Activated T-helper 17 cell treated with anti-CD3 and anti-CD28 coated beads, Interleukin-2, amount 50 U/mL, for 72 hours (primary cell): ENCODE measurements at regions not wholly inside any gene's neighbourhood (a gene's known extent, or its start where the extent isn't known, plus 50 kb on each side); places are given as distances from the start of the nearest gene placed in this dataset.
A peak's percentile ranks its signal among the peaks of the same experiment; 100 is the strongest.

Experiments used
- ATAC-seq: fragments of 150-1000 bp; cut with Tn5 transposase; replicated peaks from 2 replicates; pipeline ENCODE4 v1.10.0; 2021; ENCODE audit warnings: mild to moderate bottlenecking, moderate library complexity
- H3K27ac Mint-ChIP-seq: one replicate; pipeline ENCODE4 v1.8.0; 2022; ENCODE audit warnings: mixed read lengths
- H3K27me3 Mint-ChIP-seq: one replicate; pipeline ENCODE4 v1.8.0; 2022; ENCODE audit warnings: mixed read lengths
- H3K36me3 Mint-ChIP-seq: one replicate; pipeline ENCODE4 v1.8.0; 2022; ENCODE audit warnings: low read depth, mild to moderate bottlenecking, mixed read lengths
- H3K4me1 Mint-ChIP-seq: one replicate; pipeline ENCODE4 v1.8.0; 2022; ENCODE audit warnings: mixed read lengths
- H3K4me3 Mint-ChIP-seq: one replicate; pipeline ENCODE4 v1.8.0; 2022; ENCODE audit warnings: mild to moderate bottlenecking, mixed read lengths
- H3K9me3 Mint-ChIP-seq: one replicate; pipeline ENCODE4 v1.8.0; 2022; ENCODE audit warnings: mixed read lengths

DNA sequence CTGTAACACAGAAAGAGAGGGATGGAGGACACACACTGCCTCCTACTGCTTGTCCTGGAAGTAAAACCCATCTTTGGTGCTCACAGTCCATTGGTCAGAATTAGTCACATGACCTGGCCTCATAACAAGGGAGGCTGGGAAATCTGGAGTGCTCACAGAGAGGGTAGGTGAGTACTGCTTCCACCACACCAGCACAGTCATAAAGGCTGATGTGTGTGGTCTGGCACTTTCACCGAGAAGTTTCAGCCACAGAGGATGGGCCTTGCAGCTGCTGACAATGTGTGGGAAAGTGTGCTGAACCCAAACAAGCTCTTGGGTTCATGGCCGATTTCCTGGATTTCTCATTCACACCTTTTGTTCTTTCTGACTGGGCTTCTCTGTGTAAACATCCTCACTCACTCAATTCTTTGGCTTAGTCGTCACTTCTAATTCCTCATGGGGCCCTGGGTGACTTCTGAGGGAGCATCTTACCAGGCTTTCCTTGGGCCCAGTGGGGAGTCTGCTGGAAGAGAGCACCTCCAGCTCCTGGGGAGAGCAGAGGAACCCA is 100.7 kb downstream of the ASB7 start:
- H3K27me3 Mint-ChIP-seq = peaks cover 22% of the 10 kb centered on the region
- H3K27ac Mint-ChIP-seq = no peak overlapping the region
- ATAC-seq = peak; percentile 98
- H3K36me3 Mint-ChIP-seq = no peaks in the 10 kb centered on the region
- H3K4me3 Mint-ChIP-seq = no peak overlapping the region
- H3K4me1 Mint-ChIP-seq = no peaks in the 10 kb centered on the region
- no peaks in the 10 kb centered on the region for H3K9me3 Mint-ChIP-seq

DNA sequence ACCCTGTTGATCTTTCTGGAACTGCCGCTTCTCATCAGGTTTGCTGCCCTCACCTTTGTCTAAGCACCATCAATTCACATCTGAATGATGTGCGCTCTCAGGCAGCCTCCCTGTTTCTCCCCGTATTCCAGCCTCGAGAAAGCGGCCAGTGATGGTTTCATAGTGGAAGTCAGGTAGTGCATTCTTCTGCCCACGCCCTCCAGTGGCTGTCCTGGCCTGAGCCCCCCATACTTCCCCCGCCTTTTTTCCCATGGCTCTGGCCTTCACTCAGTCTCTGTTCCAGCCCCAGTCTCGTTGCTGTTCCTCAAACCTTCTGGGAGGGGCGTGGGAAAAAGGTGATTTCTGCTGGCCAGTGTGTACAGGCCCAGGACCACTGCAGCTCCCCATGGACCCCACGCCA is 101.3 kb downstream of the ASB7 start:
- H3K4me1 Mint-ChIP-seq = no peaks in the 10 kb centered on the region
- no peak for ATAC-seq
- H3K27ac Mint-ChIP-seq = no peak overlapping the region
- H3K36me3 Mint-ChIP-seq = no peaks in the 10 kb centered on the region
- peaks cover 18% of the 10 kb centered on the region for H3K27me3 Mint-ChIP-seq
- no peaks in the 10 kb centered on the region for H3K9me3 Mint-ChIP-seq
- no peak overlapping the region for H3K4me3 Mint-ChIP-seq

- H3K27ac Mint-ChIP-seq = no peak overlapping the region
- H3K4me3 Mint-ChIP-seq = no peak overlapping the region
- H3K9me3 Mint-ChIP-seq = peaks cover under 1% of the 10 kb centered on the region
- no peaks in the 10 kb centered on the region for H3K36me3 Mint-ChIP-seq
- H3K27me3 Mint-ChIP-seq = peaks cover 18% of the 10 kb centered on the region
- ATAC-seq = no peak
- no peaks in the 10 kb centered on the region for H3K4me1 Mint-ChIP-seq
Measured at GRCh38 chr15:100704281-100705055, 102.1 kb downstream of the ASB7 start.

GRCh38 chr15:100705065-100705464 is 102.7 kb downstream of the ASB7 start:
- ATAC-seq = no peak
- Mint-ChIP-seq H3K36me3 (no peaks in the 10 kb centered on the region), H3K9me3 (peaks cover 7% of the 10 kb centered on the region), H3K27ac (no peak overlapping the region), H3K4me3 (no peak overlapping the region), H3K4me1 (peaks cover 4% of the 10 kb centered on the region), H3K27me3 (peaks cover 18% of the 10 kb centered on the region)

GRCh38 chr15:100705841-100706240 is 103.5 kb downstream of the ASB7 start:
- Mint-ChIP-seq H3K27me3 (peaks cover 18% of the 10 kb centered on the region), H3K4me3 (no peak overlapping the region), H3K36me3 (no peaks in the 10 kb centered on the region), H3K9me3 (peaks cover 8% of the 10 kb centered on the region), H3K27ac (no peak overlapping the region), H3K4me1 (peaks cover 6% of the 10 kb centered on the region)
- no peak for ATAC-seq

DNA sequence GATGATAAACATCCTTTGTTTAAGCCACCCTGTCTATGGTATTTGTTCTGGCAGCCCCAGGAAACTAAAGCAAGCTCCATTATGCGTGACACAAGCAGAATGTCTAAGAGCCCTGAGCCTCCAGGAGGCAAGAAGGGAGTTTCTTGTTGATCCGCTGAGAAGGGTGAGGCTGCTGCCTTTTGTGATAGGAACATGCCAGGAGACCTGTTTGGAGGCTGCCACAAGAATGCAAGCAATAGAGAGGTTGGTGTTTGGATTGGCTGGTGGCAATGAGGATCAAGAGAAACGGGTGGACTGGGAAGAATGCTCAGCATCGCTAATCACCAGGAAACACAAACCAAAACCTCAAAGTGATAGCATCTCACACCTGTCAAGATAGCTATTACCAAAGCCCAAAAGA is 104.8 kb downstream of the ASB7 start:
- Mint-ChIP-seq H3K9me3 (peaks cover 8% of the 10 kb centered on the region), H3K36me3 (no peaks in the 10 kb centered on the region), H3K4me3 (no peak overlapping the region), H3K27ac (no peak overlapping the region), H3K27me3 (peaks cover 12% of the 10 kb centered on the region), H3K4me1 (peaks cover 6% of the 10 kb centered on the region)
- no peak for ATAC-seq

DNA sequence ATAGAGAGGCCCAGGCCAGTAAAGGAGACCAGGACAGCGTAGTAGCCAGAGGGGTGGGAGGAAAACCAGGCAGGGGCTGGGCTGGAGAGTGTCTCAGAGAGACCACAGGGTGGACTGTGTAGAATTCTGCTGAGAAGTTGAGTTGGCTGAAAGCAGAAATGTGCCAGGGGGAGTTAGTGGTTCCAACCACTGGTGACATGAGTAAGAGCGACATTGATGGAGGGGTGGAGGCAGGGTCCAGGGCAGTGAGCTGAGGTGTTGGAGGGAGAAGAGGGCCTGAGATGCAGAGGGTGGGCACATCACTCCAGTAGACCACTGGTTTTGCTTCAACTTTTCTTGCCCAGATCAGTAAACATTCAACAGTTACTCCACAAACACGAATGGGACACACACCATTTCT is 106.5 kb downstream of the ASB7 start:
- Mint-ChIP-seq H3K9me3 (peaks cover 8% of the 10 kb centered on the region), H3K4me3 (no peak overlapping the region), H3K36me3 (no peaks in the 10 kb centered on the region), H3K27ac (no peak overlapping the region), H3K4me1 (peaks cover 6% of the 10 kb centered on the region), H3K27me3 (peaks cover 12% of the 10 kb centered on the region)
- no peak for ATAC-seq

GRCh38 chr15:100710222-100710621 is 107.8 kb downstream of the ASB7 start:
- H3K27ac Mint-ChIP-seq = no peak overlapping the region
- peaks cover 6% of the 10 kb centered on the region for H3K4me1 Mint-ChIP-seq
- H3K4me3 Mint-ChIP-seq = no peak overlapping the region
- peaks cover 4% of the 10 kb centered on the region for H3K27me3 Mint-ChIP-seq
- H3K9me3 Mint-ChIP-seq = peaks cover 8% of the 10 kb centered on the region
- ATAC-seq = no peak
- H3K36me3 Mint-ChIP-seq = no peaks in the 10 kb centered on the region

- H3K27ac Mint-ChIP-seq = no peak overlapping the region
- H3K9me3 Mint-ChIP-seq = peaks cover 8% of the 10 kb centered on the region
- no peak for ATAC-seq
- peaks cover 6% of the 10 kb centered on the region for H3K4me1 Mint-ChIP-seq
- H3K36me3 Mint-ChIP-seq = no peaks in the 10 kb centered on the region
- H3K27me3 Mint-ChIP-seq = peaks cover 3% of the 10 kb centered on the region
- no peak overlapping the region for H3K4me3 Mint-ChIP-seq
Measured at GRCh38 chr15:100710744-100711515, 108.5 kb downstream of the ASB7 start.

- Mint-ChIP-seq H3K36me3 (no peaks in the 10 kb centered on the region), H3K27me3 (peaks cover 4% of the 10 kb centered on the region), H3K4me3 (no peak overlapping the region), H3K4me1 (peaks cover 6% of the 10 kb centered on the region), H3K9me3 (peaks cover 8% of the 10 kb centered on the region), H3K27ac (no peak overlapping the region)
- no peak for ATAC-seq
Measured at GRCh38 chr15:100711516-100712021, 109.2 kb downstream of the ASB7 start.

GRCh38 chr15:100712226-100712625 is 109.8 kb downstream of the ASB7 start:
- peaks cover 10% of the 10 kb centered on the region for H3K27me3 Mint-ChIP-seq
- no peak overlapping the region for H3K27ac Mint-ChIP-seq
- no peak overlapping the region for H3K4me3 Mint-ChIP-seq
- peaks cover 6% of the 10 kb centered on the region for H3K4me1 Mint-ChIP-seq
- ATAC-seq = no peak
- H3K36me3 Mint-ChIP-seq = no peaks in the 10 kb centered on the region
- peaks cover 8% of the 10 kb centered on the region for H3K9me3 Mint-ChIP-seq

DNA sequence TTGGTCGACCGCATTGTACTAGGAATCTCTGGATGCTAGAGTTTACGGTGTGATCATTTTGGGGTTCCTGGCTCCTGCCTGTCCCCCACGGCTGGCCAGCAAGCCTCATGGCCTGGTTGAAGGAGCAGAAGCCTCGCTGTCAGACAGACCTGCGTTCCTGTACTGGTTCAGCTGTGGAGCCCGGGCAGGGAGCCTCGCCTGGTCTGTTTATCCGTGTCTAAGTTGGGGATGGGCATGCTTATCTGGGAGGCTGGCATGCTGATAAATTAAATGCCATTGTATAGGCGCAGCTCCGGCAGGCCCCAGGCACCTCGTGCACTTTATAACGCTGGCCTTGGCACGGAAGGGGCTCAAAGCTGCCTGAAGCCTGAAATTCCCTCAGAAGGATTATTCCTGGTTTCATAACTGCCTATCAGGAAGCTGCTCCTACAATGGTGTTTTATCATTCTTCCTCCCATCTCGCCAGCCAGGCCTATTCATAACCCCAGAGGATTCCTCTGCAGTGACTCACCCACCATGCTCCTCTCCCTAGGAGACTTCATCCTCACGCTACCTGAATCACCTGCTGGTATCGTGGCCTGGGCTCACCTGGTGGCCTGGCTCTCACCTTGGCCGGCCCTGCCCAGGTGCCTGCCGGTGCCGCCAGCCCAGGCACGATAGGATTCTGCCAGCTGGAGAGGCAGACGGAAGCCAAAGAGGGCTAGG is 110.9 kb downstream of the ASB7 start:
- Mint-ChIP-seq H3K27ac (no peak overlapping the region), H3K9me3 (peaks cover 8% of the 10 kb centered on the region), H3K27me3 (peaks cover 12% of the 10 kb centered on the region), H3K36me3 (no peaks in the 10 kb centered on the region), H3K4me1 (peaks cover 6% of the 10 kb centered on the region), H3K4me3 (no peak overlapping the region)
- ATAC-seq = no peak

DNA sequence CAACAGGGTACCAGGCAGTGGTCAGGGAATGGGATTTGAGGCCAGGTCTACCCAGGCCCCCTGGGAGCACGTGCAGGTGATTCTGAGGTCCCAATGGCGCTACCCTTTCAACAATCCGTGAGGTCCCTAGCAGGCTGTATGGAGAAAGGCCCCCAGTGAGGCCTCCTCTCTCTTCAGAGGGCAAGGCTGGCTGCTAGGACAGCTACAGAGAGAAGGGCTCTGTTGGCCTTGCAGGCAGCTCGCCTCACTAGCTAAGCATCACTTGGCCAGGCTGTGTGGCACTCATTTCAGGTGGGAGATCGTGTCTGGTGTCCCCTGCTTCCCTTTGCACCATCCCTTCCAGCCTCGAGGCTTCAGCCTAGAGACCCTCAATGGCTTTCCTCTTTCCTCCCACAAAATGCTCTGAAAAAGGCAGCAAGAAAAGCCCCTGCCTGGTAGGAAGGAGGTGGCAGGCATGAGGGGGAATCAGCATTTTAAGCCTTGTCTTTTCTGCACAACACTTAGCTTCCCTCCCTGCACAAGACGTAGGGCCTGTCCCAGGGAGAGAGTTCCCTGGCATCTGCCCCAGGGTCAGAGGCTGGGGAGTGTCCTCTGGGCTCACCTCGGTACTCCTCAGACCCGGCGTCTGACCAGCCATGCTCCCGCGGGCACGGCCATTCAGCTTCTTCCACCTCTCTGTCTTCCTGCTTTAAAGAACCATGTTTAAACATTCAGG is 111.8 kb downstream of the ASB7 start:
- ATAC-seq = no peak
- Mint-ChIP-seq H3K9me3 (peaks cover 8% of the 10 kb centered on the region), H3K4me3 (no peak overlapping the region)

More for the DNA sequence above, 111.8 kb downstream of the ASB7 start:
- Mint-ChIP-seq H3K27me3 (peaks cover 16% of the 10 kb centered on the region), H3K36me3 (no peaks in the 10 kb centered on the region), H3K4me1 (peaks cover 6% of the 10 kb centered on the region), H3K27ac (no peak overlapping the region)
